K562 (cell line): ENCODE measurements at regions not wholly inside any gene's neighbourhood (a gene's known extent, or its start where the extent isn't known, plus 50 kb on each side); places are given as distances from the start of the nearest gene placed in this dataset.

Experiments used
- BRD9 ChIP-seq: fragments of 450-650 bp; IDR thresholded peaks from 2 replicates; pipeline ENCODE4 v1.6.1; 2018; ENCODE audit warnings: low read depth; ENCODE audit not compliant: partially characterized antibody
- CREB3L1 ChIP-seq: fragments of 450-650 bp; IDR thresholded peaks from 2 replicates; pipeline ENCODE4 v1.6.1; 2014; ENCODE audit warnings: low read depth, mild to moderate bottlenecking, moderate library complexity, borderline replicate concordance
- EP300 ChIP-seq: IDR thresholded peaks from 2 replicates; pipeline ENCODE4 v1.6.1; 2012; ENCODE audit warnings: low read length, improper control_type of control experiment
- MAZ ChIP-seq, 2 experiments: fragments of 450-650 bp in 1 of 2; sonication (generic) in 1 of 2; formaldehyde crosslinking; IDR thresholded peaks in 1 of 2; conservative IDR thresholded peaks in 1 of 2; 2 replicates each; pipeline versions ENCODE4 v1.4.0 to v1.5.0; 2020; ENCODE audit warnings: mild to moderate bottlenecking in 1 of 2, missing genetic modification reagents in 1 of 2
- POLR2AphosphoS5 ChIP-seq: IDR thresholded peaks from 2 replicates; pipeline ENCODE4 v1.6.1; 2011; ENCODE audit warnings: mild to moderate bottlenecking, low read depth, low read length, moderate library complexity; ENCODE audit not compliant: control insufficient read depth, insufficient read depth
- POLR2H ChIP-seq: IDR thresholded peaks from 2 replicates; pipeline ENCODE4 v1.6.1; 2016; ENCODE audit warnings: missing genetic modification characterization, low read depth, mild to moderate bottlenecking, control low read depth, missing compliant biosample characterization, moderate library complexity
- RNF2 ChIP-seq: sonication (generic); IDR thresholded peaks from 2 replicates; pipeline ENCODE4 v1.6.1; 2016
- SMAD3 ChIP-seq: fragments of 450-650 bp; formaldehyde crosslinking; conservative IDR thresholded peaks from 2 replicates; pipeline ENCODE4 v1.4.0; 2020; ENCODE audit warnings: mild to moderate bottlenecking
- SRF ChIP-seq, 2 experiments: fragments of 250-450, 450-650 bp in 1 of 2; sonication (Bioruptor Pico) in 1 of 2; sonication (generic) in 1 of 2; formaldehyde crosslinking; IDR thresholded peaks; 2 replicates each; pipeline versions ENCODE4 v1.5.0 to v1.5.1; 2020 to 2022; ENCODE audit warnings: mild to moderate bottlenecking in 1 of 2, missing genetic modification reagents in 1 of 2
- TAF9B ChIP-seq: fragments of 450-650 bp; IDR thresholded peaks from 2 replicates; pipeline ENCODE4 v1.6.1; 2018; ENCODE audit warnings: mild to moderate bottlenecking; ENCODE audit not compliant: partially characterized antibody
- THAP12 ChIP-seq: fragments of 250-450 bp; sonication (Bioruptor Pico); IDR thresholded peaks from 2 replicates; pipeline ENCODE4 v1.9.0; 2021; ENCODE audit warnings: mild to moderate bottlenecking, inconsistent platforms
- ZNF589 ChIP-seq: fragments of 200-800 bp; sonication (Bioruptor generic); IDR thresholded peaks from 2 replicates; pipeline ENCODE4 v1.6.1; 2016; ENCODE audit warnings: low read depth, missing genetic modification characterization, missing compliant biosample characterization
- TF ChIP-seq, protein P1 (sequence below): fragments of 450-650 bp; IDR thresholded peaks from 2 replicates; pipeline ENCODE4 v1.6.1; 2017; ENCODE audit warnings: antibody characterized with exemption, mild to moderate bottlenecking

GRCh38 chr14:76961631-76962302, 66.7 kb downstream of the IRF2BPL start (continued):
- TF ChIP-seq, protein P1, sequence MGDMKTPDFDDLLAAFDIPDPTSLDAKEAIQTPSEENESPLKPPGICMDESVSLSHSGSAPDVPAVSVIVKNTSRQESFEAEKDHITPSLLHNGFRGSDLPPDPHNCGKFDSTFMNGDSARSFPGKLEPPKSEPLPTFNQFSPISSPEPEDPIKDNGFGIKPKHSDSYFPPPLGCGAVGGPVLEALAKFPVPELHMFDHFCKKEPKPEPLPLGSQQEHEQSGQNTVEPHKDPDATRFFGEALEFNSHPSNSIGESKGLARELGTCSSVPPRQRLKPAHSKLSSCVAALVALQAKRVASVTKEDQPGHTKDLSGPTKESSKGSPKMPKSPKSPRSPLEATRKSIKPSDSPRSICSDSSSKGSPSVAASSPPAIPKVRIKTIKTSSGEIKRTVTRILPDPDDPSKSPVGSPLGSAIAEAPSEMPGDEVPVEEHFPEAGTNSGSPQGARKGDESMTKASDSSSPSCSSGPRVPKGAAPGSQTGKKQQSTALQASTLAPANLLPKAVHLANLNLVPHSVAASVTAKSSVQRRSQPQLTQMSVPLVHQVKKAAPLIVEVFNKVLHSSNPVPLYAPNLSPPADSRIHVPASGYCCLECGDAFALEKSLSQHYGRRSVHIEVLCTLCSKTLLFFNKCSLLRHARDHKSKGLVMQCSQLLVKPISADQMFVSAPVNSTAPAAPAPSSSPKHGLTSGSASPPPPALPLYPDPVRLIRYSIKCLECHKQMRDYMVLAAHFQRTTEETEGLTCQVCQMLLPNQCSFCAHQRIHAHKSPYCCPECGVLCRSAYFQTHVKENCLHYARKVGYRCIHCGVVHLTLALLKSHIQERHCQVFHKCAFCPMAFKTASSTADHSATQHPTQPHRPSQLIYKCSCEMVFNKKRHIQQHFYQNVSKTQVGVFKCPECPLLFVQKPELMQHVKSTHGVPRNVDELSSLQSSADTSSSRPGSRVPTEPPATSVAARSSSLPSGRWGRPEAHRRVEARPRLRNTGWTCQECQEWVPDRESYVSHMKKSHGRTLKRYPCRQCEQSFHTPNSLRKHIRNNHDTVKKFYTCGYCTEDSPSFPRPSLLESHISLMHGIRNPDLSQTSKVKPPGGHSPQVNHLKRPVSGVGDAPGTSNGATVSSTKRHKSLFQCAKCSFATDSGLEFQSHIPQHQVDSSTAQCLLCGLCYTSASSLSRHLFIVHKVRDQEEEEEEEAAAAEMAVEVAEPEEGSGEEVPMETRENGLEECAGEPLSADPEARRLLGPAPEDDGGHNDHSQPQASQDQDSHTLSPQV = no peak
- TF ChIP-seq EP300 (peak; percentile 80), SRF (CRISPR knock-in tag; IDR thresholded peaks at IDR 0.05) (peak in 1 of 2 experiments; percentile 69; a peak in 1 of 4 replicates), MAZ (CRISPR knock-in tag; conservative IDR thresholded peaks at IDR 0.05 in 1 of 2, IDR thresholded peaks at IDR 0.05 in 1 of 2) (peak in 1 of 2 experiments; percentile 69; a peak in 2 of 4 replicates), SMAD3 (no peak), THAP12 (no peak), POLR2H (tag) (0 out of 2 replicates have a peak, but pooled peaks have one; percentile 36), TAF9B (peak; percentile 41), BRD9 (peak; percentile 25), POLR2AphosphoS5 (0 out of 2 replicates have a peak, but pooled peaks have one; percentile 35), CREB3L1 (peak; percentile 30; the same call in 1 of the 2 replicates), ZNF589 (CRISPR knock-in tag) (peak; percentile 36), RNF2 (peak; percentile 86; the same call in 1 of the 2 replicates)
